ENCODE measurements at regions not wholly inside any gene's neighbourhood (a gene's known extent, or its start where the extent isn't known, plus 50 kb on each side); places are given as distances from the start of the nearest gene placed in this dataset.
"Not testable (repeated sequence)": the region's sequence is repeated elsewhere in the genome, so short reads cannot be mapped to it uniquely, and the experiment has no call there.

DNA sequence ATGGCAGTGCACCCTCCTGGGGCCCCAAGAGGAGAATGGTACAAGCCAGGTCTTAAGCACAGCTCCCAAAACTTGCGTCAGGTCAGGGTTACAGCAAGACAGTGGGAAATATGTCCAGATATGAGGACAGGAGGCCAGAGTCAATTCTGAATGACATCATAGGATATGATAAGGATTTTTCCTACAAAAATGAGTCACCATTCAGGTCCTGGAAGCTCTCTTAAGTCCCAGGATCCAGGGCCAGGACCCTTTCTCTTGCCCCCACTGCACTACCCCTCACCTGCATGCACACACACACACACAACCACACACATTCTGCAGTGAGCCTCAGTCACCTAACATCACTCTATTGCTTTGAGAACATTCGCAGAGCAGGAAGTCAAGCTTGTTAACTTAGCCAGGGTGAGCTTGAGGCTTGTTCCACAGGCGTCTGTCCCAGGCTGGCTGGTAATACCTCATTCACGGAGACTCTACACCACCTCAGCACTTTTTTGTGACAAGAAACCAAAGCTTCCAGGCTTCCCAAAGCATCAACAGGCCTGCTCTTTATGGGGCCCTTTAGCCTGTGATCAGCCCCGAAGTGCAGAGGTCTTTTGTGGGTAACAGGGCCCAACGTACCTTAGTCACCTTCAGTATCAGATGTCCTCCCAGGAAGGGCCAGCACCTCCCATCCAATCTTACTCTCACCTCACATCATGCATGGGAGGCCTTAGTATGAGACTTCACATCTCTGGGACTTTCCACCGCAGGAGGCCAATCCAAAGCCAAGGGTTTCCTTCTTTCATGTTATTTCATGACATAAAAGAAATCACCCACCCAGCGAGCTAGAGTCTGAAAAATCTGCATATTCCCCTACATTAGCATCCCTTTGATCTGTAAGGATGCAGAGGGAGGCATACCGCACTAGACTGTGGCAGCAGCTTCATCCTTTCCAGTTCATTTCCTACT is 74.0 kb upstream of the LIPC start:
- no peak for FAIRE-seq
- no peak for TF ChIP-seq CTCF (IDR thresholded peaks at IDR 0.05; ENCODE audit: insufficient read depth, missing control alignments)
- DNase-seq (ENCODE audit: insufficient read length, low spot score): no peak

GRCh38 chr15:58360421-58361090 is 71.2 kb upstream of the LIPC start:
- no peak for DNase-seq (ENCODE audit: insufficient read length, low spot score)
- FAIRE-seq: no peak
- TF ChIP-seq CTCF (IDR thresholded peaks at IDR 0.05; ENCODE audit: insufficient read depth, missing control alignments): no peak

- no peak for TF ChIP-seq CTCF (IDR thresholded peaks at IDR 0.05; ENCODE audit: insufficient read depth, missing control alignments)
- FAIRE-seq (no peak), DNase-seq (ENCODE audit: insufficient read length, low spot score) (no peak)
These were observed 70.5 kb upstream of the LIPC start for GRCh38 chr15:58361273-58361759.

DNA sequence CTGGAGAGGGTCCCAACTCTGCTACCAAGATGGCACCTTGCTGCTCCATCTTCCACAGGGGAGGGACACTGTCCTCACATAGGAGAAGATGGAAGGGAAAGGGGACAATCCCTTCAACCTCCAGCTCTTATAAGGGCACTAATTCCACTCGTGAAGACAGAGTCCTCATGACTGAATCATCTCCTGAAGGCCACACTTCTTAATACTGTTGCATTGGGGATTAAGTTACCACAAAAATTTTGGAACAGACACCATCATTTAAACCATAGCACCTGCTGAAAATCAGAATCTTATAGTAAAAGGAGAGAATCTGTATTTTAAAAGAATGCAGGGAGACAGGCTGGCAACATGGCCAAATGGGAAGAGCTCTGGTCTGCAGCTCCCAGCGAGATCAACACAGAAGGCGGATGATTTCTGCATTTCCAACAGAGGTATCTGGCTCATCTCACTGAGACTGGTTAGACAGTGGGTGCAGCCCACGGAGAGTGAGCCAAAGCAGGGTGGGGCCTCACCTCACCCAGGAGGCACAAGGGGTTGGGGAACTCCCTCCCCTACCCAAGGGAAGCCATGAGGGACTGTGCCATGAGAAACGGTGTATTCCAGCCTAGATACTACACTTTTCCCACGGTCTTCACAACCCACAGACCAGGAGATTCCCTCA is 69.4 kb upstream of the LIPC start:
- FAIRE-seq (no peak), DNase-seq (ENCODE audit: insufficient read length, low spot score) (no peak)
- TF ChIP-seq CTCF (IDR thresholded peaks at IDR 0.05; ENCODE audit: insufficient read depth, missing control alignments): no peak

DNA sequence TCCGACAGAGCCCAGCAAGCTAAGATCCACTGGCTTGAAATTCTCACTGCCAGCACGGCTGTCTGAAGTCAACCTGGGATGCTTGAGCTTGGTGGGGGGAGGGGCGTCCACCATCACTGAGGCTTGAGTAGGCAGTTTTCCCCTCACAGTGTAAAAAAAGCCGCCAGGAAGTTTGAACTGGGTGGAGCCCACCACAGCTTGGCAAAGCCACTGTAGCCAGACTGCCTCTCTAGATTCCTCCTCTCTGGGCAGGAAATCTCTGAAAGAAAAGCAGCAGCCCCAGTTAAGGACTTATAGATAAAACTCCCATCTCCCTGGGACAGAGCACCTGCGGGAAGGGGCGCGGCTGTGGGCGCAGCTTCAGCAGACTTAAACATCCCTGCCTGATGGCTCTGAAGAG is 68.7 kb upstream of the LIPC start:
- not testable (repeated sequence) for DNase-seq (ENCODE audit: insufficient read length, low spot score); FAIRE-seq

GRCh38 chr15:58363673-58364072 is 68.1 kb upstream of the LIPC start:
- DNase-seq (ENCODE audit: insufficient read length, low spot score); FAIRE-seq: not testable (repeated sequence)

GRCh38 chr15:58365098-58365497 is 66.7 kb upstream of the LIPC start:
- DNase-seq (ENCODE audit: insufficient read length, low spot score); FAIRE-seq: not testable (repeated sequence)

DNA sequence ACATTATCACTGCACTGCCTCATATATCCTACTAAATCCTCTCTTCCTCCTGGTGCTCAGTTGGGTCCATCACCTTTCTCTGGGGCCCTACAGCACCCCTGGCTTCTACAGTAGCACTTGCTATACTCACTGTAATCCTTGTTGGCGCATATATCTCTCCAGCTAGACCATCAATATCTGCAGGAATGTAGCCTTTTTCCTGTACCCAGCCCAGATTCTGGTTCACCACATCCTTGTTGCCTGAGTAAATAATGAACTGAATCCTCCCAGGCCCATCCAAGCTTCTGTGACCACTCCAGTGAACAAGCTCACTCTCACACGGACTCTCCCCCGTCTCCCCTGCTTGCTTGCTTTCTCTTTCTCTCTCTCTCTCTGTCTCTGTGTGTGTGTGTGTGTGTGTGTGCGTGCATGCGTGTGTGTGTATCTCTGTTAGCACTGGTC is 62.5 kb upstream of the LIPC start:
- FAIRE-seq: no peak
- DNase-seq (ENCODE audit: insufficient read length, low spot score): no peak
- no peak for TF ChIP-seq CTCF (IDR thresholded peaks at IDR 0.05; ENCODE audit: insufficient read depth, missing control alignments)

All from D721Med (cell line).